ENCODE measurements at regions not wholly inside any gene's neighbourhood (a gene's known extent, or its start where the extent isn't known, plus 50 kb on each side); places are given as distances from the start of the nearest gene placed in this dataset.

GRCh38 chr7:142308918-142309317 lies 51.1 kb upstream of the PRSS58 start:
- TF ChIP-seq SMC3 (IDR thresholded peaks at IDR 0.05; ENCODE audit: low read depth, low read length), result no peak
- no peaks in the 10 kb centered on the region for H3K4me1 ChIP-seq (ENCODE audit: control insufficient read depth, insufficient read depth, low read length)
- H4K5ac ChIP-seq (ENCODE audit: low read depth, low read length), result no peak overlapping the region
- H3K9ac ChIP-seq (ENCODE audit: low read depth, low read length), result no peak overlapping the region
- peaks cover 2% of the 10 kb centered on the region; the same call in 1 of the 2 replicates for H3K9me3 ChIP-seq (ENCODE audit: control insufficient read depth, insufficient read depth, low read length)
- H3K14ac ChIP-seq (replicated peaks; ENCODE audit: low read depth, low read length), result no peak overlapping the region
- no peak overlapping the region for H4K8ac ChIP-seq (ENCODE audit: low read depth in 2 of 2, low read length in 2 of 2)
- H2BK120ac ChIP-seq (ENCODE audit: low read depth, low read length), result no peak overlapping the region
- H3K4me3 ChIP-seq (ENCODE audit: insufficient read depth, low read depth, low read length), result no peak overlapping the region
- H3K56ac ChIP-seq (ENCODE audit: extremely low read depth, insufficient read depth, low read length), result no peak overlapping the region
- DNase-seq, result no peak
- no peak overlapping the region for H2BK20ac ChIP-seq (ENCODE audit: low read depth, low read length)
- H3K27me3 ChIP-seq (ENCODE audit: control insufficient read depth, insufficient read depth, low read length), result no peaks in the 10 kb centered on the region
- H3K18ac ChIP-seq (ENCODE audit: low read depth, low read length), result no peak overlapping the region
- no peak overlapping the region for H3K23ac ChIP-seq (ENCODE audit: low read depth, low read length)
- dilution Hi-C loops (cut with HindIII; ENCODE audit: low sequenced_read_pairs, unreplicated experiment), result no loop called here
- H2AFZ ChIP-seq (replicated peaks; ENCODE audit: low read length, poor library complexity), result no peak overlapping the region
- BruUV-seq (replicated peaks), result no TSS peak
- intact Hi-C loops (cut with micrococcal nuclease), result loop anchor here (1.0 kb wide), 1 partner anchor 34 kb away; no protein-coding TSS in a partner anchor
- in situ Hi-C loops (cut with MboI; ENCODE audit: low sequenced_read_pairs), result no loop called here
- H3K36me3 ChIP-seq (ENCODE audit: control insufficient read depth, insufficient read depth, low read length), result no peaks in the 10 kb centered on the region
- H2BK15ac ChIP-seq (ENCODE audit: low read depth, low read length), result no peak overlapping the region
- H2BK5ac ChIP-seq (ENCODE audit: low read depth, low read length, poor library complexity, severe bottlenecking), result no peak overlapping the region
- ATAC-seq (ENCODE audit: low read depth), result no peak
- H2AK5ac ChIP-seq (ENCODE audit: low read depth, low read length), result no peak overlapping the region
- H3K27ac ChIP-seq (ENCODE audit: insufficient read depth, low read length), result no peak overlapping the region
- H3K9me1 ChIP-seq (ENCODE audit: insufficient read depth, low read length), result no peaks in the 10 kb centered on the region
- no peak overlapping the region for H4K91ac ChIP-seq (ENCODE audit: insufficient read depth, low read depth, low read length)
- 0% methylated on average over 1 of the region's 3 CpGs; no CpG with 5 or more reads in 1 of the 2 experiments for WGBS, 2 experiments (ENCODE audit: extremely low coverage in 2 of 2, insufficient read length in 1 of 2)
- H3K4ac ChIP-seq (ENCODE audit: low read depth, low read length), result no peak overlapping the region
- no peak overlapping the region for H3K4me2 ChIP-seq (ENCODE audit: low read depth, low read length)
- ChIA-PET CTCF (interaction anchor here (0.6 kb wide), 1 partner anchor 302 kb away, joined by 3 read pairs; no protein-coding TSS in a partner anchor), POLR2A (ENCODE audit: unreplicated experiment) (no interaction called here)
- no peaks in the 10 kb centered on the region for H3K79me1 ChIP-seq (ENCODE audit: low read depth in 1 of 2, low read length in 2 of 2)
- H4K20me1 ChIP-seq (ENCODE audit: insufficient read depth, low read length), result no peaks in the 10 kb centered on the region
- no peak overlapping the region for H2AK9ac ChIP-seq (replicated peaks; ENCODE audit: low read depth, low read length, poor library complexity)
